ENCODE measurements at regions not wholly inside any gene's neighbourhood (a gene's known extent, or its start where the extent isn't known, plus 50 kb on each side); places are given as distances from the start of the nearest gene placed in this dataset.
"Not testable (repeated sequence)": the region's sequence is repeated elsewhere in the genome, so short reads cannot be mapped to it uniquely, and the experiment has no call there.

- no peak for DNase-seq (ENCODE audit: low read depth in 2 of 2)
Observed at GRCh38 chr2:106009096-106009495, 185.0 kb downstream of the UXS1 start.

- DNase-seq (ENCODE audit: low read depth in 2 of 2), result no peak
Observed at GRCh38 chr2:106004851-106005250, 189.2 kb downstream of the UXS1 start.

GRCh38 chr2:105999211-105999989, 194.7 kb downstream of the UXS1 start:
- DNase-seq (ENCODE audit: low read depth in 2 of 2), result no peak

GRCh38 chr2:105997711-105998110, 196.4 kb downstream of the UXS1 start:
- DNase-seq (ENCODE audit: low read depth in 2 of 2), result no peak

- no peak for DNase-seq (ENCODE audit: low read depth in 2 of 2)
Observed at GRCh38 chr2:105990624-105991023, 203.5 kb downstream of the UXS1 start.

- DNase-seq (ENCODE audit: low read depth in 2 of 2), result not testable (repeated sequence)
Observed at GRCh38 chr2:105989803-105990202, 204.3 kb downstream of the UXS1 start.

GRCh38 chr2:105989070-105989469, 205.0 kb downstream of the UXS1 start:
- DNase-seq (ENCODE audit: low read depth in 2 of 2), result no peak

- DNase-seq (ENCODE audit: low read depth in 2 of 2), result no peak
Observed at GRCh38 chr2:105977807-105978206, 216.3 kb downstream of the UXS1 start.

GRCh38 chr2:105977212-105977611, 216.9 kb downstream of the UXS1 start:
- peak; percentile 23 to 35 for DNase-seq (ENCODE audit: low read depth in 2 of 2)

GRCh38 chr2:105974812-105975211, 219.3 kb downstream of the UXS1 start:
- no peak for DNase-seq (ENCODE audit: low read depth in 2 of 2)

- no peak for DNase-seq (ENCODE audit: low read depth in 2 of 2)
Observed at GRCh38 chr2:105972927-105973326, 221.2 kb downstream of the UXS1 start.

- no peak for DNase-seq (ENCODE audit: low read depth in 2 of 2)
Observed at GRCh38 chr2:105972246-105972645, 221.9 kb downstream of the UXS1 start.

- no peak for DNase-seq (ENCODE audit: low read depth in 2 of 2)
Observed at GRCh38 chr2:105969552-105969951, 224.5 kb downstream of the UXS1 start.

- DNase-seq (ENCODE audit: low read depth in 2 of 2), result no peak
Observed at GRCh38 chr2:105962221-105962620, 217.5 kb downstream of the NCK2 start.

- no peak for DNase-seq (ENCODE audit: low read depth in 2 of 2)
Observed at GRCh38 chr2:105961599-105962146, 217.0 kb downstream of the NCK2 start.

GRCh38 chr2:105959357-105959756, 214.6 kb downstream of the NCK2 start:
- no peak for DNase-seq (ENCODE audit: low read depth in 2 of 2)

- DNase-seq (ENCODE audit: low read depth in 2 of 2), result no peak
Observed at GRCh38 chr2:105954891-105955290, 210.2 kb downstream of the NCK2 start.

- DNase-seq (ENCODE audit: low read depth in 2 of 2), result no peak
Observed at GRCh38 chr2:105953942-105954341, 209.2 kb downstream of the NCK2 start.

GRCh38 chr2:105952131-105952530, 207.4 kb downstream of the NCK2 start:
- DNase-seq (ENCODE audit: low read depth in 2 of 2), result no peak

GRCh38 chr2:105951384-105951694, 206.6 kb downstream of the NCK2 start:
- DNase-seq (ENCODE audit: low read depth in 2 of 2), result no peak

- DNase-seq (ENCODE audit: low read depth in 2 of 2), result no peak
Observed at GRCh38 chr2:105950521-105951383, 206.0 kb downstream of the NCK2 start.

GRCh38 chr2:105943977-105944376, 199.3 kb downstream of the NCK2 start:
- DNase-seq (ENCODE audit: low read depth in 2 of 2), result no peak
